NCI-H2107 treated with DMSO at 0.1 percent for 48 hours (cell line): ENCODE measurements at regions not wholly inside any gene's neighbourhood (a gene's known extent, or its start where the extent isn't known, plus 50 kb on each side); places are given as distances from the start of the nearest gene placed in this dataset.
A peak's percentile ranks its signal among the peaks of the same experiment; 100 is the strongest.

Experiments
- DNase-seq: peaks from one replicate; lab custom pipeline; 2025; ENCODE audit not compliant: unreplicated experiment; lab: John Stamatoyannopoulos, UW

- DNase-seq: no peak
Measured at GRCh38 chr6:106035655-106036054, 50.5 kb upstream of the PRDM1 start.

- DNase-seq: no peak
Measured at GRCh38 chr6:106033806-106034205, 52.3 kb upstream of the PRDM1 start.

- peak; percentile 31 for DNase-seq
Measured at GRCh38 chr6:106027758-106028157, 58.4 kb upstream of the PRDM1 start.

- DNase-seq: no peak
Measured at GRCh38 chr6:106026748-106027715, 59.1 kb upstream of the PRDM1 start.

- DNase-seq: no peak
Measured at GRCh38 chr6:106025655-106026054, 60.5 kb upstream of the PRDM1 start.

- DNase-seq: no peak
Measured at GRCh38 chr6:106022801-106023200, 63.3 kb upstream of the PRDM1 start.

- DNase-seq: no peak
Measured at GRCh38 chr6:106017454-106017853, 68.7 kb upstream of the PRDM1 start.

- DNase-seq: no peak
Measured at GRCh38 chr6:106014955-106015354, 71.2 kb upstream of the PRDM1 start.

GRCh38 chr6:106011476-106011875 lies 74.7 kb upstream of the PRDM1 start:
- no peak for DNase-seq

GRCh38 chr6:106005954-106006353 lies 80.2 kb upstream of the PRDM1 start:
- no peak for DNase-seq

GRCh38 chr6:106005013-106005412 lies 81.1 kb upstream of the PRDM1 start:
- DNase-seq: no peak

- no peak for DNase-seq
Measured at GRCh38 chr6:106003268-106003987, 82.7 kb upstream of the PRDM1 start.

- no peak for DNase-seq
Measured at GRCh38 chr6:106002005-106002404, 84.1 kb upstream of the PRDM1 start.

GRCh38 chr6:106000935-106001334 lies 85.2 kb upstream of the PRDM1 start:
- DNase-seq: no peak

- DNase-seq: no peak
Measured at GRCh38 chr6:105997482-105997881, 88.7 kb upstream of the PRDM1 start.

- no peak for DNase-seq
Measured at GRCh38 chr6:105995391-105995865, 90.7 kb upstream of the PRDM1 start.

- no peak for DNase-seq
Measured at GRCh38 chr6:105994591-105995390, 91.3 kb upstream of the PRDM1 start.

GRCh38 chr6:105994118-105994590 lies 92.0 kb upstream of the PRDM1 start:
- DNase-seq: no peak

- DNase-seq: no peak
Measured at GRCh38 chr6:105993341-105994117, 92.6 kb upstream of the PRDM1 start.

- DNase-seq: peak; percentile 66
Measured at GRCh38 chr6:105992315-105992961, 93.7 kb upstream of the PRDM1 start.
